Sigmoid colon (tissue), 6 donors: ENCODE measurements at regions not wholly inside any gene's neighbourhood (a gene's known extent, or its start where the extent isn't known, plus 50 kb on each side); places are given as distances from the start of the nearest gene placed in this dataset.

ENCODE experiments used
- DNase-seq: peaks from one replicate; pipeline ENCODE4 v3.0.0-alpha.2; 2019
- H3K27ac ChIP-seq, 4 donors: fragments of 200-600 bp; sonication (generic); one replicate each; pipeline ENCODE4 v1.5.1; 2016 to 2019; ENCODE audit warnings: mild to moderate bottlenecking in 1 of 4
- H3K27me3 ChIP-seq, 3 donors: fragments of 200-600 bp; sonication (generic); one replicate each; pipeline ENCODE4 v1.5.1; 2019; ENCODE audit warnings: mild to moderate bottlenecking in 1 of 3
- H3K36me3 ChIP-seq, 4 donors: fragments of 200-600 bp; sonication (generic); one replicate each; pipeline ENCODE4 v1.5.1; 2016 to 2019
- H3K4me1 ChIP-seq, 4 donors: fragments of 200-600 bp; sonication (generic); one replicate each; pipeline ENCODE4 v1.5.1; 2017 to 2019
- H3K4me3 ChIP-seq, 4 donors: fragments of 200-600 bp; sonication (generic); one replicate each; pipeline ENCODE4 v1.5.1; 2017 to 2019; ENCODE audit warnings: mild to moderate bottlenecking in 2 of 4, moderate library complexity in 1 of 4
- H3K9me3 ChIP-seq, 4 donors: fragments of 200-600 bp in 3 of 4; sonication (generic) in 3 of 4; one replicate each; pipeline versions ENCODE4 v1.5.1 to v1.6.1; 2013 to 2019
- CTCF ChIP-seq, 4 experiments: fragments of 450-650 bp in 3 of 4; fragments of 200-600 bp in 1 of 4; IDR thresholded peaks; one replicate each; pipeline ENCODE4 v1.5.1; 2016 to 2019; ENCODE audit warnings: antibody characterized with exemption in 4 of 4, mild to moderate bottlenecking in 3 of 4, moderate library complexity in 2 of 4
- EP300 ChIP-seq, 4 donors: sonication (generic); formaldehyde crosslinking; IDR thresholded peaks; one replicate each; pipeline ENCODE4 v1.6.1; 2017; ENCODE audit warnings: antibody characterized with exemption in 4 of 4
- POLR2A ChIP-seq, 2 donors: fragments of 450-650 bp; IDR thresholded peaks; one replicate each; pipeline ENCODE4 v1.6.1; 2016; ENCODE audit warnings: antibody characterized with exemption in 2 of 2, mild to moderate bottlenecking in 2 of 2, moderate library complexity in 2 of 2
- POLR2AphosphoS5 ChIP-seq, 4 donors: sonication (generic); formaldehyde crosslinking; IDR thresholded peaks; one replicate each; pipeline ENCODE4 v1.6.1; 2017; ENCODE audit warnings: antibody characterized with exemption in 4 of 4
- WGBS, 2 donors: extraction: QIAGEN DNeasy Blood & Tissue Kit; methylation state at CpG; one replicate each; pipeline ENCODE4 v1.1.7; 2013; 5-methylcytosine and 5-hydroxymethylcytosine counted together
- intact Hi-C: fragments of 100-400 bp; cut with DNase I; formaldehyde crosslinking; loops from one replicate; pipeline ENCODE4 v1.15.1; 2023
- donor health status: healthy with polysubstance abuse.
- donor health status: healthy.

DNA sequence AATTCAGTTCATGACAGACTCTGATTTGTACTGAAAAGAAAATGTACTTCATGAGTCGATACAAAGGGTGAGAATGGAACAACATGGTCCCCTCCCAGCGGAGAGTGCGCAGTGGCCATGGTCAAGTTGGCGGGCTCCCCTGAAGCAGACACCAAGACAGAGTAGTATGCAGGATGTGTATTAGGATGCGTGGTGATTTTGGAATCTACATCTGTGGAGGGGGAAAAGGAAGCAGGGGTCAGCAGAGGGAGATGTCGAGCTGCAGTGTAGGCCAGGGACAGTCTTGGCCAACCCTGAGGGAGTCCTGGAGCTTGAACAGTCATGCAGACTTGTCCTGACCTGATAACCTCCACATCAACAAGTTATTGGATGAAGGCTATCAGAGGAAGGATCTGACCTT, 481.0 kb downstream of the OMA1 start:
- intact Hi-C loops, result no loop called here
- WGBS, 2 donors, result 86 to 89% methylated on average over 6 of the region's 6 CpGs
- Histone ChIP-seq H3K4me3 (no peak overlapping the region), H3K27me3 (no peaks in the 10 kb centered on the region), H3K4me1 (no peaks in the 10 kb centered on the region), H3K27ac (no peak overlapping the region), H3K36me3 (no peaks in the 10 kb centered on the region), H3K9me3 (no peaks in the 10 kb centered on the region)
- DNase-seq, result no peak
- TF ChIP-seq CTCF (IDR thresholded peaks at IDR 0.05), result no peak
- TF ChIP-seq POLR2AphosphoS5 (IDR thresholded peaks at IDR 0.05), result no peak
- no peak for TF ChIP-seq POLR2A (IDR thresholded peaks at IDR 0.05)
- TF ChIP-seq EP300 (IDR thresholded peaks at IDR 0.05), result no peak

DNA sequence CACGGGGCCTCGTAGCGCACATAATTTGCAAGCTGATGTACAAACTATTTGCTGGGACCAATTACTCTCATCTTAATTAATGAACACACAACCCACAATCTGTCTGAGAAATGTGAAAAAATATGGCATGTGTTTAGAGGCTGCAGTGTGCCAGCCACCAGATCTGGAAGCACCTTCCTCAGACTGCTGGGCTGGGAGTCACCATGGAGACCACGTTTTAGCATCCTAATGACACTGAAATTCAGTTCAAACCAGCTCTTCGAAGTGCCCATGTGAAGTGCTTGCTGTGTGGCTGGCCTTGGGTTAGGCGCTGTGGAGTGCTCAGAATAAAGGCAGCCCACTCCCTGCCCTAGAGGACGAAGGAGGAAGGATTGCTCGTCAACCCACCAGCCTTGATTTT, 482.4 kb downstream of the OMA1 start:
- H3K4me1 ChIP-seq, result no peaks in the 10 kb centered on the region
- intact Hi-C loops, result no loop called here
- no peak overlapping the region for H3K27ac ChIP-seq
- 81 to 85% methylated on average over 8 of the region's 8 CpGs for WGBS, 2 donors
- H3K9me3 ChIP-seq, result no peaks in the 10 kb centered on the region
- no peak for DNase-seq
- no peaks in the 10 kb centered on the region for H3K27me3 ChIP-seq
- H3K36me3 ChIP-seq, result no peaks in the 10 kb centered on the region
- TF ChIP-seq EP300 (IDR thresholded peaks at IDR 0.05) (no peak), POLR2AphosphoS5 (IDR thresholded peaks at IDR 0.05) (no peak), POLR2A (IDR thresholded peaks at IDR 0.05) (no peak), CTCF (IDR thresholded peaks at IDR 0.05) (no peak)
- no peak overlapping the region for H3K4me3 ChIP-seq

DNA sequence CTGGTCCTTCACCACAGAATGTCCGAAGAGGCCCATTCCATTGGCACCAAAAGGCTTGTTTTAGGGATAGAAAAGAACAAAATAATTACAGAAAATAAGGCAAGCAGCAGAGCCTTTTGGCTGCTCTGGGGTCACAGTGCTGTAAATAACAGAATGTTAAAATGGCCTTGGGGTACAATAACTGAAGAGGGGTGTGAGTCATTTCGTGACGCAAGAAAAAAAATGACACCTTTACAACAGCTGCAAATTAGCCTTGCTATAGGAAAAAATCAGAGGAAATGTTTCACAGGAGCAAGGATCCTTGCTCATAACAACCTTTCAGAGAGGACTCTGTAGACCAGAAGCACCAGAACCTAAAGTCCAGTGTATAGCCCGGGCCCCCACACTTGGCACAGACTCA, 483.4 kb downstream of the OMA1 start:
- Histone ChIP-seq H3K9me3 (no peaks in the 10 kb centered on the region), H3K27me3 (no peaks in the 10 kb centered on the region), H3K4me1 (no peaks in the 10 kb centered on the region), H3K27ac (no peak overlapping the region), H3K36me3 (no peaks in the 10 kb centered on the region), H3K4me3 (no peak overlapping the region)
- intact Hi-C loops, result no loop called here
- TF ChIP-seq CTCF (IDR thresholded peaks at IDR 0.05), result no peak
- TF ChIP-seq POLR2A (IDR thresholded peaks at IDR 0.05), result no peak
- DNase-seq, result no peak
- WGBS, 2 donors, result 86 to 94% methylated on average over 4 of the region's 4 CpGs

- intact Hi-C loops, result no loop called here
- TF ChIP-seq CTCF (IDR thresholded peaks at IDR 0.05) (no peak), EP300 (IDR thresholded peaks at IDR 0.05) (no peak), POLR2AphosphoS5 (IDR thresholded peaks at IDR 0.05) (no peak), POLR2A (IDR thresholded peaks at IDR 0.05) (no peak)
- 90 to 92% methylated on average over 4 of the region's 4 CpGs for WGBS, 2 donors
- no peak overlapping the region for H3K27ac ChIP-seq
- no peaks in the 10 kb centered on the region for H3K4me1 ChIP-seq
- H3K4me3 ChIP-seq, result no peak overlapping the region
- no peaks in the 10 kb centered on the region for H3K27me3 ChIP-seq
- H3K9me3 ChIP-seq, result no peaks in the 10 kb centered on the region
- no peaks in the 10 kb centered on the region for H3K36me3 ChIP-seq
- no peak for DNase-seq
Observed at GRCh38 chr1:58062635-58063034, 483.9 kb downstream of the OMA1 start.

DNA sequence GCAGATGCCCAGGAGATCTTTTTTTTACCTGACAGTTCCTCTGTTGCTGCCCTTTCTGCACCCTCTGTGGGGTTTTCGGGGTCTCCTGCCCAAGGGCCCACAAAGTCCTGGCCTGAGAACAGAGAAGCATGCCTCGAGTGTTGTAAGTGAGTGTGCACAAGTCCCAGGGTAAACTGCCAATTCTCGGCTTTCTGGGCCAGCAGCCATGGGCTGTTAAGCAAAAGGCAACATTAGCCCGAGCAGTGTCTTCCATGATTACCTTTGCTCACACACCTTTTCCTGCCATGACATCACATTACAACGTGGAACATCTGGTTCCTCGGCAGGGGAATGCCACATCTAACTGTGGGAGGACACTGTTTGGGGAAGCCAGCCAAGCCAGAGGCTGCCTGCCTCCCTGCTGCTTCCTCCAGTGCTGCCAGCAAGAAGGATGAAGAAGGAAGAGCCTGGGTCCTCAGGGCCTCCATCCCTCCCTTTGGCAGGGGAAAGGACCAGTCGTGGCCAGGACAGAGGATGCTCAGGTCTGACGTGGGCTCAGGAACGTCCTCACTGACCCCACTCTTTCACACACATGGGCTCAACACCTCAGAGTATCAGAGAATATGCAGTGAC, 485.9 kb downstream of the OMA1 start:
- intact Hi-C loops, result no loop called here

More for the DNA sequence above, 485.9 kb downstream of the OMA1 start:
- no peak for DNase-seq
- no peak overlapping the region for H3K27ac ChIP-seq
- no peak overlapping the region for H3K4me3 ChIP-seq
- H3K9me3 ChIP-seq, result no peaks in the 10 kb centered on the region
- 32 to 54% methylated on average over 9 of the region's 9 CpGs for WGBS, 2 donors
- no peaks in the 10 kb centered on the region for H3K4me1 ChIP-seq
- TF ChIP-seq POLR2A (IDR thresholded peaks at IDR 0.05), result no peak
- no peak for TF ChIP-seq CTCF (IDR thresholded peaks at IDR 0.05)
- TF ChIP-seq POLR2AphosphoS5 (IDR thresholded peaks at IDR 0.05), result no peak
- TF ChIP-seq EP300 (IDR thresholded peaks at IDR 0.05), result no peak
- H3K27me3 ChIP-seq, result no peaks in the 10 kb centered on the region
- no peaks in the 10 kb centered on the region for H3K36me3 ChIP-seq
